Skeletal muscle tissue (tissue), 3 donors: ENCODE measurements at regions not wholly inside any gene's neighbourhood (a gene's known extent, or its start where the extent isn't known, plus 50 kb on each side); places are given as distances from the start of the nearest gene placed in this dataset.

Experiments
- H3K27ac ChIP-seq: one replicate; pipeline ENCODE4 v1.7.0; 2013; ENCODE audit warnings: mild to moderate bottlenecking, low read depth, low read length, inconsistent platforms
- H3K27me3 ChIP-seq, 3 donors: one replicate each; pipeline ENCODE4 v1.7.0; 2013; ENCODE audit warnings: low read length in 3 of 3; ENCODE audit not compliant: control insufficient read depth in 3 of 3, insufficient read depth in 3 of 3
- H3K36me3 ChIP-seq, 3 donors: one replicate each; pipeline ENCODE4 v1.7.0; 2013; ENCODE audit warnings: low read length in 3 of 3; ENCODE audit not compliant: control insufficient read depth in 3 of 3, insufficient read depth in 3 of 3
- H3K4me1 ChIP-seq, 3 donors: one replicate each; pipeline ENCODE4 v1.7.0; 2013; ENCODE audit warnings: low read length in 3 of 3, mild to moderate bottlenecking in 3 of 3; ENCODE audit not compliant: control insufficient read depth in 3 of 3, insufficient read depth in 3 of 3
- H3K4me3 ChIP-seq, 3 donors: one replicate each; pipeline ENCODE4 v1.7.0; 2013; ENCODE audit warnings: low read length in 3 of 3
- H3K9ac ChIP-seq, 3 donors: one replicate each; pipeline ENCODE4 v1.7.0; 2013; ENCODE audit warnings: low read length in 3 of 3, mild to moderate bottlenecking in 3 of 3, moderate library complexity in 2 of 3, low read depth in 1 of 3
- H3K9me3 ChIP-seq, 3 donors: one replicate each; pipeline ENCODE4 v1.7.0; 2013; ENCODE audit warnings: low read length in 3 of 3; ENCODE audit not compliant: control insufficient read depth in 3 of 3
- donor health status: Osteomylitis.

DNA sequence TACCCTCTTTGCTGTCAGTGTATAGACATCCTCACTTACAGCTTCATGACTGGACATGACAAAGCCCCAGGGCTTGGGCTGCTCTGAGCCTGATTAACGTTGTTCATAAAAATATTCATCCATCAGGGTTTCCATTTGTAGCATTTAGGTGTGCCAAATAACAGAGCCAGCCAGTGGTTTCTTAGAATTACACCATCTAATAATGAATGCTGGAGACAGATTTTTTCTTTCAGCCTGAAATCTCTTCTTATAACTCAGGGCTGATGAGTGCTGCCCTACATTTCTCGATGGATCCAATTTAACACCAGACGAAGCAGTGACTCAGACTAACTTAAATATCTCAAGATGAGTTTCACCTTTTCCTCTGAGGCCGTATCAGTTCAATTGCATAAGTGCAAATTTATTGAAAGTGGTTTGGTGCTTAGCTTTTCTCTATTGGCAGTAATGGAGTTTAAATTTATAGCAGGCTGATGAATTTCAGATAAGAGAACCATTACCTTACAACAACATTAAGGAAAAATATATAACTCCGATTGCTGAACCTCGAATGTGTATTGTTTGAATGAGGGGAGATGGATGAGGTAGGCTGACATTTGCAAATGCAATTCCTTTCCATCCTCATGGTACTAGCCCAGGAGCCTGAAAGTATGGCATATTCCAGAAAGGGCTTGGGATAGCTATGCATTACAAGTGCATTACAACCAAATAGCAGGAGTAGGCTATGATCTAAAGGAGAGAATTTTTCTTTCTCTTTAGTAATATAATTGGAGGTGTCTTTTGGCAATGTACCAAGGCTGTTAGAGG is 900.6 kb downstream of the KCNMA1 start:
- no peak overlapping the region for H3K4me3 ChIP-seq
- no peaks in the 10 kb centered on the region for H3K36me3 ChIP-seq
- H3K9me3 ChIP-seq = no peaks in the 10 kb centered on the region
- no peaks in the 10 kb centered on the region for H3K4me1 ChIP-seq
- H3K27me3 ChIP-seq = no peaks in the 10 kb centered on the region
- no peak overlapping the region for H3K27ac ChIP-seq
- H3K9ac ChIP-seq = no peak overlapping the region

DNA sequence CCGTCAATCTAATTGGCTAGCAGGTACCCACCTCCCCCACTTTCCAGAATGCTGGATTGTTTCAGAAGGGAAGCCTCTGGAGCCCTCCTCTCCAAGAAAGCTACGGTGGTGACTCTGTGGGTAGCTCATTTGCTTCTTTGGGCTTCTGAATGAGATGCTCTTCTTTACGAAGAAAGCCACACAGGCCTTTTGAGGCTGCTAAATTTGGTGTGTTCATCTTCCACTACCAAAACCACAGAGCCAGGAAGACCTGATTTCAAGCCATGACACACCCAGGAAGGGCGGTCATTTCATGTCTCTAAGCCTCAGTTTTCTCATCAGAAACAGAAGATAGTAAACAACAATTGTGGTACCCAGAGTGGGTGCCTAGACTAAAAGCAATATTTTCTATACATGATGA is 901.2 kb downstream of the KCNMA1 start:
- H3K27me3 ChIP-seq = no peaks in the 10 kb centered on the region
- H3K36me3 ChIP-seq = no peaks in the 10 kb centered on the region
- no peak overlapping the region for H3K9ac ChIP-seq
- H3K4me3 ChIP-seq = no peak overlapping the region
- no peaks in the 10 kb centered on the region for H3K4me1 ChIP-seq
- H3K27ac ChIP-seq = no peak overlapping the region
- H3K9me3 ChIP-seq = no peaks in the 10 kb centered on the region

DNA sequence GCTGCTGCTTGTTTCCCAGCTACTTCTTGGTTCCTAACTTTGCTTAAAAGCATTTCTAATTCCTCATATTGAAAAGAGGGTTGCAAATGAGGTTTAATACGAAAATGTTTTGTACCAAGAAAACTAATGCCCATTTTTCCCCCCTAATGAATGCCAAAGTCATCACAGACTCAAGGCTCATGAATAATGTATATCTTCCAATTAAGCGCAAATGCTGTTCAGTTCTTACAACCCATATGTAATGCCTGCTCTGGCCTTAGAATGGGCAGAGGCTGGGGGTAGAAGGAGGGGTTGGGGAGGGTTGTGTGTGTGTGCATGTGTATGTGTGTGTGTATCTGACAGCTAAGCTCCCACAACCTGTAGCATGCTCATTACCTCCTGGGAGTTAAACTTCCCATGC is 901.7 kb downstream of the KCNMA1 start:
- H3K9ac ChIP-seq = no peak overlapping the region
- H3K27me3 ChIP-seq = no peaks in the 10 kb centered on the region
- no peak overlapping the region for H3K4me3 ChIP-seq
- no peaks in the 10 kb centered on the region for H3K4me1 ChIP-seq
- no peaks in the 10 kb centered on the region for H3K36me3 ChIP-seq
- no peak overlapping the region for H3K27ac ChIP-seq
- no peaks in the 10 kb centered on the region for H3K9me3 ChIP-seq

DNA sequence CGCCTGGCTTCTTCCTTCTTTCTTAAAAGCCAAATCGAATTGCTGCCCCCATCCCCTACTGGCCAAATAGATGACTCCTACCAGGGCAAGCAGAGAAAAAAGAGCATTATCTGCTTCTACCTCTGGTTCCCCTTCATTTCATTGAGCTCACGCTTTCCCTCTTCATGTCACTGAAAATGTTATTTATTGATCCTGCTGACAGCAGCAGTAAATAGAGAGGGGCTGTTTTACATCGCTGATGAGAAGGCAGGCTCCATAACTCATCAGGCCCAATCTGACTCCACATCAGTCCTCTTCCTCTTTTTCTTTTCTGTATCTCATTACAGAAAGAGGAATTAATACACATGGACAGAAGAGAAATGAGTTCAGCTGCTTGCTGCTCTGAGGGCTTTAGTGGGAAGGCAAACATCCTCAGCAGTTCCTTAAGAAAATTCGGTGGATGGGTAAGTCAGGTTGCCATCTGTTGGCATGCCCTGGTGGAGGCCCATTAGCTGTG is 904.1 kb downstream of the KCNMA1 start:
- no peaks in the 10 kb centered on the region for H3K4me1 ChIP-seq
- H3K27ac ChIP-seq = no peak overlapping the region
- H3K9me3 ChIP-seq = no peaks in the 10 kb centered on the region
- no peaks in the 10 kb centered on the region for H3K36me3 ChIP-seq
- no peak overlapping the region for H3K4me3 ChIP-seq
- no peak overlapping the region for H3K9ac ChIP-seq
- no peaks in the 10 kb centered on the region for H3K27me3 ChIP-seq

DNA sequence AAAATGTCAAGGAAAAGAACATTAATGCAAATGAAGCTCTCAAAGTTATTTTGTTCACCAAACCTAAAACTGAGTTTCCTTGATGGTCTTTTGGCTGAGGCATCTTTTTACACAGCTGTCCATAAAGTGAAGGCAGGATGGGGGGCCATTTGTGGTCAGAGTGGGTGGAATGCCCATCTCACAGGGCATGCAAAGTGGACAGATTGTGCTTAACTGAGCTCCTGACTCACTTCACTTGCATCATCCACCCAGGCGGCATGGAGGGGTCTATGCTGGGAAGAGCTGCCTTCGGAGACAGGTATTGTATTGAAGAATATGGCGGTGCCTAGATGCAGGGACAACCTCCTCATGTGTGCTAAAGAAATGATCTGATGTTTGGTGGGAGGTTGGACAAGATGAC is 905.3 kb downstream of the KCNMA1 start:
- Histone ChIP-seq H3K4me3 (no peak overlapping the region), H3K9me3 (no peaks in the 10 kb centered on the region), H3K27me3 (no peaks in the 10 kb centered on the region), H3K9ac (no peak overlapping the region), H3K27ac (no peak overlapping the region), H3K36me3 (no peaks in the 10 kb centered on the region), H3K4me1 (no peaks in the 10 kb centered on the region)

DNA sequence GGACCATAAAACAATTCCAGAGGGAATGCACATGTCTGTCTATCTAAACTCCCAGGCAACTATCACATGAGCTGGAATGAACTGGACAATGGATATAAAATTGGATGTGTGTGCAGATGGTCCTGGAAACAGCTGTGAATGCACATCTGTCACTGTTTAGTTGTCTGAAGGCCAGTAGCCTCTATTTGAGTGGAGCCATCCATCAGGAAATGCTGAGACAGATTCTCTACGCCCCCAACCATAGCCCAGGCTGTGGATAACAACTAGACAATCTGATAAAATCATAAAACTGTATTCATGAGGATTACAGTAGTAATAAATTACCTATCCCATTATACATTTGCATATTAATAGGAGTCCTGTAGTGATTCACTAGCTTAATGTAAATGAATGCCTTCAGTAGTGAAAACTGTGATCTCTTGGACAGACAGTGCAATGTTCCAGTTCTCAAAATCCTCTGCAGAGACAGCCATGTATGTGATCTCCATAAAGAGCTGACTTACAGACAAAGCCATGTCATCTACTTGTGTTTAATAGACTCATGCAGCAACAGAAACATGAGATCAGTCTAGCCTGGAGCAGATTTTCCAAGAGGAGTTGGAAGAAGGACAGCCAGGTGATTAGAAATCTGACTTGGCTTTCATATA is 907.6 kb downstream of the KCNMA1 start:
- H3K9ac ChIP-seq = no peak overlapping the region
- no peaks in the 10 kb centered on the region for H3K27me3 ChIP-seq
- H3K27ac ChIP-seq = no peak overlapping the region
- H3K36me3 ChIP-seq = no peaks in the 10 kb centered on the region
- H3K9me3 ChIP-seq = no peaks in the 10 kb centered on the region
- no peaks in the 10 kb centered on the region for H3K4me1 ChIP-seq
- H3K4me3 ChIP-seq = no peak overlapping the region

DNA sequence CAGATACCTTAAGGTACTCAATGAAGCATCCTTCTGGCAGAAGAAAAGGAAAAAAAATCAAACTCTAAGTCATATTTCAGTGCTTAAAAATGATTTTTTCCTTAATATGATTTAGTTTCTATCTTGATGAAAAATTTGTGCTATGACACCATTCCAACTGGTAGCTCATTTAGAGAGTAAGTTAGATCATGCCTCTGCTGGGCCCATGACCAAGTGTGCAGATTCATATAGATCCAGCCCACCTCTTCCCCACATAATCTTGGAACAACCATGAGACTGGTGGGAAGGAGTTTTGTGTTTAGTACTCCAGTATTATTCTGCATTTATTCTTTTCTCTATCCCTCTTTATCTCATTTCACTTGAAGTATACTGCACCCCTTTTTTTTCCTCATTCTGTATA is 908.3 kb downstream of the KCNMA1 start:
- Histone ChIP-seq H3K4me3 (no peak overlapping the region), H3K36me3 (no peaks in the 10 kb centered on the region)

DNA sequence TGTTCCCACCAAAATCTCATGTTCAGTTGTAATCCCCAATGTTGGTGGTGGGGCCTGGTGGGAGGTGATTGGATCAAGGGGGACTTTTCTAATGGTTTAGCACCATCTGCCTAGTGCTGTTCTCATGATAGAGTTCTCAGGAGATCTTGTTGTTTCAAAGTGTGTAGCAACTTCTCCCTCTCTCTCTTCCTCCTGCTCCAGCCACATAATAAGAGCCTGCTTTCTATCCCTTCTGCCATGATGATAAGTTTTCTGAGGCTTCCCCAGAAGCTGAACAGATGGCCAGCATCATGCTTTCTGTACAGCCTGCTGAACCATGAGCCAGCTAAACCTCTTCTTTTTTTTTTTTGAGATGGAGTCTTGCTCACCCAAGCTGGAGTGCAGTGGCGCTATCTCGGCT is 910.6 kb downstream of the KCNMA1 start:
- Histone ChIP-seq H3K27me3 (no peaks in the 10 kb centered on the region), H3K27ac (no peak overlapping the region), H3K36me3 (no peaks in the 10 kb centered on the region), H3K4me3 (no peak overlapping the region), H3K4me1 (no peaks in the 10 kb centered on the region), H3K9me3 (no peaks in the 10 kb centered on the region), H3K9ac (no peak overlapping the region)

More for the DNA sequence above, 908.3 kb downstream of the KCNMA1 start:
- Histone ChIP-seq H3K4me1 (no peaks in the 10 kb centered on the region), H3K9me3 (no peaks in the 10 kb centered on the region), H3K27ac (no peak overlapping the region), H3K27me3 (no peaks in the 10 kb centered on the region), H3K9ac (no peak overlapping the region)

DNA sequence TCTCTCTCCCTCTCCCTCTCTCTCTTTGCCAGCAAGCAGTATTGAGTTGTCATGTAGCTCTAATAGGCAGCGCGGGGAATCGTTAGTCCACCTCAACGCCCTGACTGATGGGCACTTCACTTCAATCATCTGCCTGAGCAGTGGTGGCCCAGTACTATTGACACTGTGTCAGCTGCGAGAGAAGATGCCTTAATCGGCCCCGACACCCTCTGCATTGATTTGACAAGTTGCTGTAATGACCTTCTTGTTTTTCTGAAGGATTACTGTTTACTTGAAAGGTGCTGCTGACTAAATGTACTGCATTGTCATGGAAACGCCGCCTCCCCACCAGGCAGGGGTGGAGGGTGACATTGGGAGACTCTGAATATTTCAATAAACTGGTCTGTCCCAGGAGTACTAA is 913.8 kb downstream of the KCNMA1 start:
- Histone ChIP-seq H3K9ac (no peak overlapping the region), H3K27ac (no peak overlapping the region), H3K36me3 (no peaks in the 10 kb centered on the region), H3K4me1 (no peaks in the 10 kb centered on the region), H3K4me3 (no peak overlapping the region), H3K9me3 (no peaks in the 10 kb centered on the region), H3K27me3 (no peaks in the 10 kb centered on the region)

DNA sequence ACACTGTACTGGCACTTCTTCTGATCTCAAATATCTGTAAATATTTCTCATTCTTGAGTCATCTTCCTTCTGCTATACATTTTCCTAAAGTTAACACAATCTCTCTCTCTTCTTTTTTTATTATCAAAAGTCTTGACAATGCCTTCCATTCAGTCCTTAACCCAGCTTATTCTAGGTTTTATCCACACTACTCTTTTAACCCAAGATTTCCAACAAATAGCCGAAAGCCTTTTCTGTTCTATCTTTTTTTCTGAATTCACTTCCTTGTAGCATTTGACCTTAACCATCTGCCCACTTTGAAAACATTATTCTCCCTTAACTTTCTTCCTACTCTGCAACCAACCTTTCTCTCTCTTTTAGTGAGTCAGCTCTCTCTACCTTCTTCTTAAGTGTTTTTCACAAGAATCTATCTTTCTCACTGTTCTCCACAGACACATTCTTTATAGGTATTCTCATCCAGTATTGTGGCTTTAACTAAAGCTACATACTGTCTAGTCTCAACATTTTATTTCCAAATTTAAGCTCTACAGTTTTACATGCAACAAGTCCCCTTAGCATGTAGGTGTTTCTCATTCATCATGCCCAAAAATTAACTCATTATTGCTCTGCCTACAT is 915.6 kb downstream of the KCNMA1 start:
- Histone ChIP-seq H3K9me3 (no peaks in the 10 kb centered on the region), H3K9ac (no peak overlapping the region), H3K27ac (no peak overlapping the region), H3K4me3 (no peak overlapping the region), H3K27me3 (no peaks in the 10 kb centered on the region), H3K4me1 (no peaks in the 10 kb centered on the region), H3K36me3 (no peaks in the 10 kb centered on the region)
